Endometrium (tissue), 2 donors: ENCODE measurements at regions not wholly inside any gene's neighbourhood (a gene's known extent, or its start where the extent isn't known, plus 50 kb on each side); places are given as distances from the start of the nearest gene placed in this dataset.

Experiments used
- FAIRE-seq: peaks from 2 replicates; lab custom pipeline; 2012; peaks lifted over from hg19 to GRCh38; lab: Jason Lieb, UNC
- donor health status: control.
- donor health status: control.

DNA sequence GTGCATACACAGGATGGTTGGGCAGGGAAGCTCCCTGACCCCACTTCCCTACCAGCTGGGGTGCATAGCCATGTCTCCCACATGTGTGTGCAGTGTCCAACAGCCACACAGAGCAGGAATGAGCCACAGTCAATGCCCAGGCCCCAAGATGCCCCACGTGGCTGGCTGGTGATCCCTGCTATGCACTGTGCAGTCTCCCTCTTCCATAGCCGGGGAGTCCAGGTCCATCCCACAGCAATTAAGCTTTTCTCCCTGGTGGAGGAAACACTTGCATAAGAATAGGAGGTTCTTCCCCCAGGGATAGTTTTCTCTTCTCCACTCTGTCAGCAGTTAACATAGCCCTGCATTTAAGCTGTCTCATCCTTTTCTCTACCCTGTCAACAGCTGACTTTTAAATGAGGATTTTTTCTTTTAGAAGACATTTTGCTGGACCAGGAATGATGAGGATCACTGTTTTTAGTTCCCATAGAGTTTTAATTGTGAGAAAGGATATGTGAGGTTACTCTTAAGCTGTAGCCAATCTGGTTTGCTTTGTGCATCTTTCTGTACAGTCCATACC lies 396.5 kb upstream of the VWC2 start:
- FAIRE-seq, result no peak

- no peak for FAIRE-seq
Observed at GRCh38 chr7:49386792-49387191, 386.6 kb upstream of the VWC2 start.

GRCh38 chr7:49389871-49390479 lies 383.5 kb upstream of the VWC2 start:
- FAIRE-seq, result no peak

DNA sequence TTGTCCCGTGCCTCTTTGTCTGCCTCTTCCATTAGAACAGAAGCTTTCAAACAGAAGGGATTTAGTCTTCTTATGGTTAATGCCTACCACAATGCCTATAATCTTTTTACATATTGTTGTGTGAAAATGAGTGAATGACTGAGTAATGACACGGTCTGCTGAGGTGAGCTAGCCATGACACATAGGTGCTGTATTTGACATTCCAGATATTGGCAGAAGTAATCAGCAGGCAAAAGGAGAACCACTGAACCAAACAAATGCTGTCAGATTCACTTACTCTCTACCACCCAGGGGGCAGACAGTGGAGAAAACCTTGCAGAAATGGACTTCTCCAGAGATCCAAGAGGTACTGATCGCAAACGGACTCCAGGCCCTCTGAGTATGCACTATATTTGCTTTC lies 377.2 kb upstream of the VWC2 start:
- FAIRE-seq, result no peak

DNA sequence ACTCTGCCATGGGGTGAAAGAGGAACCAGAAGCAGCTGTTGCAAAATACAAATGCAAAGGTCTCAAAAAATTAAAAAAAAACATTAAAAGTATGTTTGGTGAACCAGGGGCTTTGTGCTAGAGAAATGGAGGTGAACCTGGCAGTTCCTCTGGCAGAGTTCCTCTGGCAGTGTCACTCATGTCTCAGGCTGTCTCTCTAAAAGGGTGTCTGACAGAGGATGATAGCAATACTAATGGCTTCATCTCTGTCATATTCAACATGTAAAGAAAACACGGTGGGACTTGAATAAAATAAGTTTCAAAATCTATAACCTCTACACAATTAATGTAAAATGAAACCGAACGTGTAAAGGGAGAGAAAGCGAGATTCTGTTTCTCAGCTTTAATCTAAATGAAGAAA lies 375.7 kb upstream of the VWC2 start:
- no peak for FAIRE-seq

- FAIRE-seq, result no peak
Observed at GRCh38 chr7:49398236-49398635, 375.2 kb upstream of the VWC2 start.

DNA sequence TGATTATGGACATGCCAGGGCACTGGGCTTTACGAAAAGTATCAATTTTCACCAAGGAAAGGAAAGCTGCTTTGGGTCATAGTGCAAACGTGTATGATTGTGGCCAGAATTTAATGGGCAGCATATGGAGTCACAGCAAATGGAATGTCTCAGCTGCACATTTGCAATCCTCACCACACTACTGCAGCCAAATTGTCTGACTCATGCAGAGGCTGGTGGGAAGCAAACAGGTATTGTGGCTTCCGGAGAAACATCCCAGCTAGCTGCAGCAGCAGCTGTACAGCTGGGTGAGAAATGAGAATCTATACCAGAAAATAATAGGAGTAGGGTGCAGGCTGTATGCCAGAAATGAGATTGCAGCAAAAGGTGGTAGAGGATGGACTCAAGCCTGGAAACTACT lies 374.7 kb upstream of the VWC2 start:
- no peak for FAIRE-seq

DNA sequence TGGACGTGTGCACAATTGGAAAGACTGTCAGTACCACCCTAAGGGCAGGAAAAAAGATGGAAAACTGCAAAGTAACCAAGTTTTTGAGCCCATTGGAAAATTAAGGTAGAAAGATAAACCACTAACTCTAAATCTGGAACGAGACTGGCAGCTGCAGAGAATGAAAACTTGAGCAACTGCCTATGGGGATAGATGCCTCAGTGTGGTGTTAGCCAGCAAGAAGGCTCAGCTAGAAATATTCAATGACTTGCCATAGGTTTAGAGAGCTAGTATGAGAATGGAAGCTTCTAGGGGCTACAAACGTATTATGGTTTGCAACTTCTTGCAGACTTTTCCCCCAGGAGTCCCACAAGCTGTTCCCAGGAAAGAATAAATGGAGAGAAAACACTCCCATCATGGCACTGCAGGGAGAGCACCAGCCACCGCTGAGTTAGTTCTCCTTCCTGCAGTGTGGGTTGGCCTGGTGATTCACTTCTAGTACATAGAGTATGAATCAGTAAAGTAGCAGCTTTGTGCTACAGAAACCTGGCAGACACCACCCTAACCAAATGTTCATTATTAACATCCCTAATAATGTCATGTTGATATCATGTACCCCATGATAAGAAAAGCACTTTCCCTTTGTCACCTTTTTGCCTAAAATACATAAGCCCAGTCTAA lies 372.4 kb upstream of the VWC2 start:
- FAIRE-seq, result no peak

DNA sequence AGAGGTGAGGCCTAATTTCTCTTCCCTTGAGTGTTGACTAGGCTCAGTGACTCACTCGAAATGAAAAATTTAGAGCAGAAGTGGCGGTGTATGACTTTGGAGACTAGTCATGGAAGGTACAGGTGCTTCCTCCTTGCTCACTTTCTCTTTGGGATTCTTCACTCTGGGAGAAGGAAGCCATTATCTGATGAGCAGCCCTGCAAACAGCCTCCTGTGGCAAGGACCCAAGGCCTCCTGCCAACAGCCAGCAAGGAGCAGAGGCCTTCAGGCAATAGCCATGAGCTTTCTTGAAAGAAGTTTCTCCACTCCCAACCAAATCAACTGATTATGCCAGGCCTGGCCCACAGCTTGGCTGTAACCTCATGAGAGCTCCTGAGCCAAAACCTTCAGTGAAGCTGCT lies 369.6 kb upstream of the VWC2 start:
- FAIRE-seq, result no peak

GRCh38 chr7:49407205-49407604 lies 366.2 kb upstream of the VWC2 start:
- FAIRE-seq, result no peak

GRCh38 chr7:49417034-49417433 lies 356.4 kb upstream of the VWC2 start:
- FAIRE-seq, result no peak

- FAIRE-seq, result no peak
Observed at GRCh38 chr7:49418963-49419362, 354.5 kb upstream of the VWC2 start.

- FAIRE-seq, result no peak
Observed at GRCh38 chr7:49422564-49422963, 350.9 kb upstream of the VWC2 start.

- no peak for FAIRE-seq
Observed at GRCh38 chr7:49424109-49424508, 349.3 kb upstream of the VWC2 start.

DNA sequence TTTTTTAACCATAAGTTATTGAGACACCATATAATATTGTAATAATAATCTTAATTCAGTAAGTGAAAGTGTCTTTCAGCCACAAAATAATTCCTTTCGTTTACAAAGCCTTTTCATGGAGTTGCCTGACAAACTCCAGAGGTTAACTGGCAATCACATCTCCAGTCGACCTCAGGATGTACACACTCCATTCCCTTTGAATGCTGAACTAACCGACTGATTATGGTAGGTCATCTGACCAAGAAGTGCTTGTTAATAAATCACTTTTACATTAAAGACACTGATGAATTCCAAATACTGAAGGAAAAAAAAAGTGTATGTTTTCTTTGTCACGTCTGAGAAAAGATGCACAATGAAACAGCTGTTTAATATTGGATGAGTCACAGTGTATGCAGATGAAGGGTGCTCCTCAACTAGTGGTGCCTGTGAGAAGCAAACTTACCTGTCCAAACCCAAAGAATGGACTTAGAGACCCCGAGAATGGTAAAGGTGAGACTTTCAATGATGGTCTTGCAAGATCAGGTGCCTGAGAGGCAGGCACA lies 348.1 kb upstream of the VWC2 start:
- no peak for FAIRE-seq

DNA sequence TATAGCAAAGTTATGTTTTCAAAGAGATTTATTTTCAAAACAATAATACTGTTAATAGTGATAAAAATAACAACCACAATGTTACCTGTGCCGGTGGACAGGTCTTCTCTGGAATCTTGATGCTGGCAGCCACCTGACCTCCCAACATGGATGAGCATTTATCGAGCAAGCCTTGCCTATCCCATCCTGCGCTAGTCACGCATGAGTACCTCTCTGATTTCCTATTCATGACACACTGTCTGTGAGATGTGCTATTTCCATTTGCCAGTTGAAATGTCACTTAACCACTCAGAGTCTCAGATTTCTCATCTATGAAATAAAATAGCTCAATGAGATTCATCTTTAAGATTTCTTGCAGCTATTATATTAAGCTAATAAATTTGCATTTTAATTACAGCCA lies 341.2 kb upstream of the VWC2 start:
- FAIRE-seq, result no peak

DNA sequence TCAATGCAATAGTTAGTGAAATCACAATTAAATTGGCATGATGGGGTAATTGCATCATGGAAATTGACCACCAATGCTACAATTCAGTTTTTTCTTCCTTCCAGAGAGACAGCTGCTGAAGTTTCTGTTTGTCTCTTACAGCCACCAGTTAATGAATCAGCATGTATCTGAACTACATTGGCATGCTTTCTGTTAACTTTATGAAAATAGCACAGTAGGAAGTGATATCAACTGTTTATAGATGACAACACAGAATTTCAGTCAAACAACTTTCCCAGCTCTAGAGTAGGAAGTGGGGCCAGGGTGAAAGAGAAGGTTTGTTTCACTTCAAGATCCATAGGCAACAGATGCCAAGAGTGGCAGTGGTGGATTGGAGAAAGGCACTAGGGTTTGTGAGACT lies 339.6 kb upstream of the VWC2 start:
- FAIRE-seq, result no peak

DNA sequence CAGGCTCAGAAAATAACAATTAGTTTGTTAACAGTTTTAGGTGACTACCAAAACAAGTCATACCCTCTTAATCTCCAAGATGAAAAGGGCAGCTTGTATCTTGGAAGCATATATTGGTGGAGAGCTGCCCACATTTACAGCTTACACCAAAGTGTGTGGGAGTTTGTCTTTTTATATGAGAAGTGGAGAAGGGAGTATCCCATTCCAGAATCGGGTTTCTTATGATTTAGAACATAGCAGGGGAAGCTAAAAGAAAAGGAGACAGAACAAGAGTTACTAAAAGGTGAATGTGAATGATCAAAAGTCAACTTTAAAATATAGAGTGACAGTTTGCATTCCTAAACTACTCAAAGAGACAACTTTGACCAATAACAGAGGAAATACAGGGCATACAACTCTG lies 338.6 kb upstream of the VWC2 start:
- FAIRE-seq, result no peak

- no peak for FAIRE-seq
Observed at GRCh38 chr7:49438281-49438680, 335.2 kb upstream of the VWC2 start.

DNA sequence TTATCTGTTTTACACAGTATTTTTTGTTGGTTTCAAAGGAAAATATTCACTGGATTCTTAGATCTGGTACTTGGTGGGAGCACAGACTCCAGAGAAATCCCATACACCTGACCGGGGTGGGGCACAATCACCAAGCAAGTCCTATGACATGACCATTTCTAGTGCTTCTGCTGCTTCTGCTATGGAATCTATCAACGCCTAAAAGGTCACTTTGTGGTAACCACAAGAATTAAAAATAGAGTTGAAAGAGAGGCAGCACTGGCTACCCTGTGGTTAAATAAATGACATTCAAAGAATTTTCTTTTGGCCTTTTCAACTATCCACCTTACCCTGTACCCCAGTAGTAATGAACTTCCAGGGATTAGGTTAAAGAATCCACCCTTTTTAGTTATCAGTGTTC lies 329.9 kb upstream of the VWC2 start:
- FAIRE-seq, result no peak

- FAIRE-seq, result no peak
Observed at GRCh38 chr7:49453486-49453885, 320.0 kb upstream of the VWC2 start.

- no peak for FAIRE-seq
Observed at GRCh38 chr7:49479441-49479840, 294.0 kb upstream of the VWC2 start.

- FAIRE-seq, result no peak
Observed at GRCh38 chr7:49479936-49480544, 293.4 kb upstream of the VWC2 start.
